ENCODE measurements at regions not wholly inside any gene's neighbourhood (a gene's known extent, or its start where the extent isn't known, plus 50 kb on each side); places are given as distances from the start of the nearest gene placed in this dataset.
"Not testable (repeated sequence)": the region's sequence is repeated elsewhere in the genome, so short reads cannot be mapped to it uniquely, and the experiment has no call there.

GRCh38 chr20:22055981-22056380, 350.5 kb downstream of the PAX1 start:
- 85% methylated on average over 1 of the region's 1 CpG for WGBS

GRCh38 chr20:22052025-22052650, 346.7 kb downstream of the PAX1 start:
- Histone ChIP-seq H3K4me1 (ENCODE audit: control insufficient read depth in 4 of 4, insufficient read depth in 4 of 4, low read length in 3 of 4) (no peaks in the 10 kb centered on the region), H3K27ac (ENCODE audit: low read depth in 1 of 2, low read length in 2 of 2) (no peak overlapping the region), H3K36me3 (ENCODE audit: control insufficient read depth in 4 of 4, insufficient read depth in 3 of 4, low read depth in 1 of 4, low read length in 3 of 4) (no peaks in the 10 kb centered on the region), H3K9me3 (ENCODE audit: control insufficient read depth in 4 of 4, low read length in 3 of 4) (no peaks in the 10 kb centered on the region), H3K9ac (ENCODE audit: low read depth in 1 of 2, low read length in 2 of 2) (no peak overlapping the region), H3K27me3 (ENCODE audit: control insufficient read depth in 4 of 4, insufficient read depth in 4 of 4, low read length in 3 of 4) (peaks cover 0 to 2% (median 0%) of the 10 kb centered on the region in 4 donors), H3K4me3 (ENCODE audit: low read depth in 1 of 3, low read length in 3 of 3) (no peak overlapping the region)
- 85% methylated on average over 1 of the region's 1 CpG for WGBS
- TF ChIP-seq ATF3 (IDR thresholded peaks at IDR 0.05): no peak
- TF ChIP-seq NR2F2 (IDR thresholded peaks at IDR 0.05): no peak
- TF ChIP-seq HNF4G (IDR thresholded peaks at IDR 0.05): no peak
- no peak for TF ChIP-seq JUND (IDR thresholded peaks at IDR 0.05)
- no peak for DNase-seq (ENCODE audit: low spot score)

More at GRCh38 chr20:22055981-22056380, 350.5 kb downstream of the PAX1 start:
- no peak overlapping the region for H3K4me3 ChIP-seq (ENCODE audit: low read depth in 1 of 3, low read length in 3 of 3)
- no peak for TF ChIP-seq RAD21 (IDR thresholded peaks at IDR 0.05)
- no peak for TF ChIP-seq JUND (IDR thresholded peaks at IDR 0.05)
- TF ChIP-seq NR2F2 (IDR thresholded peaks at IDR 0.05): no peak
- TF ChIP-seq TAF1 (conservative IDR thresholded peaks at IDR 0.05): no peak
- TF ChIP-seq RXRA (IDR thresholded peaks at IDR 0.05): no peak
- no peaks in the 10 kb centered on the region for H3K9me3 ChIP-seq (ENCODE audit: control insufficient read depth in 4 of 4, low read length in 3 of 4)
- no peaks in the 10 kb centered on the region for H3K36me3 ChIP-seq (ENCODE audit: control insufficient read depth in 4 of 4, insufficient read depth in 3 of 4, low read depth in 1 of 4, low read length in 3 of 4)
- peaks cover 0 to 2% (median 0%) of the 10 kb centered on the region in 4 donors for H3K27me3 ChIP-seq (ENCODE audit: control insufficient read depth in 4 of 4, insufficient read depth in 4 of 4, low read length in 3 of 4)
- H3K9ac ChIP-seq (ENCODE audit: low read depth in 1 of 2, low read length in 2 of 2): no peak overlapping the region
- DNase-seq (ENCODE audit: low spot score): no peak
- no peaks in the 10 kb centered on the region for H3K4me1 ChIP-seq (ENCODE audit: control insufficient read depth in 4 of 4, insufficient read depth in 4 of 4, low read length in 3 of 4)
- no peak overlapping the region for H3K27ac ChIP-seq (ENCODE audit: low read depth in 1 of 2, low read length in 2 of 2)

- not testable (repeated sequence) for H3K36me3 ChIP-seq (ENCODE audit: control insufficient read depth in 4 of 4, insufficient read depth in 3 of 4, low read depth in 1 of 4, low read length in 3 of 4); H3K9ac ChIP-seq (ENCODE audit: low read depth in 1 of 2, low read length in 2 of 2); H3K9me3 ChIP-seq (ENCODE audit: control insufficient read depth in 4 of 4, low read length in 3 of 4); DNase-seq (ENCODE audit: low spot score); H3K27ac ChIP-seq (ENCODE audit: low read depth in 1 of 2, low read length in 2 of 2); H3K27me3 ChIP-seq (ENCODE audit: control insufficient read depth in 4 of 4, insufficient read depth in 4 of 4, low read length in 3 of 4); H3K4me1 ChIP-seq (ENCODE audit: control insufficient read depth in 4 of 4, insufficient read depth in 4 of 4, low read length in 3 of 4); H3K4me3 ChIP-seq (ENCODE audit: low read depth in 1 of 3, low read length in 3 of 3)
- 55% methylated on average over 13 of the region's 13 CpGs for WGBS
Observed at GRCh38 chr20:22045956-22046507, 340.6 kb downstream of the PAX1 start.

GRCh38 chr20:22027423-22027822, 322.0 kb downstream of the PAX1 start:
- H3K9me3 ChIP-seq (ENCODE audit: control insufficient read depth in 4 of 4, low read length in 3 of 4): no peaks in the 10 kb centered on the region
- 78% methylated on average over 1 of the region's 1 CpG for WGBS

More at GRCh38 chr20:22027423-22027822, 322.0 kb downstream of the PAX1 start:
- no peak for DNase-seq (ENCODE audit: low spot score)
- no peaks in the 10 kb centered on the region for H3K4me1 ChIP-seq (ENCODE audit: control insufficient read depth in 4 of 4, insufficient read depth in 4 of 4, low read length in 3 of 4)
- H3K27me3 ChIP-seq (ENCODE audit: control insufficient read depth in 4 of 4, insufficient read depth in 4 of 4, low read length in 3 of 4): no peaks in the 10 kb centered on the region
- no peak overlapping the region for H3K27ac ChIP-seq (ENCODE audit: low read depth in 1 of 2, low read length in 2 of 2)
- no peak overlapping the region for H3K9ac ChIP-seq (ENCODE audit: low read depth in 1 of 2, low read length in 2 of 2)
- H3K36me3 ChIP-seq (ENCODE audit: control insufficient read depth in 4 of 4, insufficient read depth in 3 of 4, low read depth in 1 of 4, low read length in 3 of 4): no peaks in the 10 kb centered on the region
- H3K4me3 ChIP-seq (ENCODE audit: low read depth in 1 of 3, low read length in 3 of 3): no peak overlapping the region
- TF ChIP-seq FOXA2 (IDR thresholded peaks at IDR 0.05) (no peak), JUND (IDR thresholded peaks at IDR 0.05) (no peak), HNF4A (conservative IDR thresholded peaks at IDR 0.05) (no peak), ATF3 (IDR thresholded peaks at IDR 0.05) (no peak), NR2F2 (IDR thresholded peaks at IDR 0.05) (no peak), MAX (IDR thresholded peaks at IDR 0.05) (no peak), HNF4G (IDR thresholded peaks at IDR 0.05) (no peak), YY1 (IDR thresholded peaks at IDR 0.05) (no peak), RAD21 (IDR thresholded peaks at IDR 0.05) (no peak), FOXA1 (IDR thresholded peaks at IDR 0.05) (no peak)

All from liver (tissue), 7 donors.